Hypothalamus (tissue), 51 donors: ENCODE measurements at regions not wholly inside any gene's neighbourhood (a gene's known extent, or its start where the extent isn't known, plus 50 kb on each side); places are given as distances from the start of the nearest gene placed in this dataset.
"Not testable (repeated sequence)": the region's sequence is repeated elsewhere in the genome, so short reads cannot be mapped to it uniquely, and the experiment has no call there.

Experiments used
- DNase-seq, 51 donors: peaks; one replicate each; lab custom pipeline; 2025; lab: John Stamatoyannopoulos, UW

DNA sequence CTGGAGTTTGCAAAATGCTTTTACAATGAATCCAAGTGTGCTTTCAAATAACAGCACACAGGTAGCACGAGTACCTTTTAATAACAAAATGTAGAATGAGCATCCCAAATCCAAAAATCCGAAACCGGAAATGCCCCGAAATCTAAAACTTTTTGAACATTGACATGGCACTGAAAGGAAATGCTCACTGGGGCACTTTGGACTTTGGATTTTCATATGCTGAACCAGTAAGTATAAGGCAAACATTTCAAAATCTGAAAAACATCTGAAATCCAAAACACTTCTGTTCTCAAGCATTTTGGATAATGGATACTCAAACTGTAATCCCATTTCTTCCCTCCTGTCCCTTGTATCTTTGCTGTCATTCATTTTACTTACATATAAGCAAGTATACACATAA lies 50.1 kb downstream of the GCNT4 start:
- DNase-seq, result no peak

DNA sequence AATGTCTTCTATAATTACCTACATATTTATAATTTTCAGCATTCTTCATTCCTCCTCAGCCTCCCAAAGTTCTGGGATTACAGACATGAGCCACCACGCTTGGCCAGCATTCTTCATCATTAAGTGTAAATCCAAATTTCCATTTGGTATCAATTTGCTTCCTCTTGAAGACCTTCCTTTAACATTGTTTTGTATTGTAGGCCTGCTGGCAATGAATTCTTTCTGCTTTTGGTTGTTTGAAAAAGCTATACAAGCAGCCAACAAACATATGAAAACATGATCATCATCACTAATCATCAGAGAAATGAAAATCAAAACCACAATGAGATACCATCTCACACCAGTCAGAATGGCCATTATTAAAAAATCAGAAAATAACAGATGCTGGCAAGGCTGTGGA lies 56.4 kb downstream of the GCNT4 start:
- DNase-seq, result no peak

DNA sequence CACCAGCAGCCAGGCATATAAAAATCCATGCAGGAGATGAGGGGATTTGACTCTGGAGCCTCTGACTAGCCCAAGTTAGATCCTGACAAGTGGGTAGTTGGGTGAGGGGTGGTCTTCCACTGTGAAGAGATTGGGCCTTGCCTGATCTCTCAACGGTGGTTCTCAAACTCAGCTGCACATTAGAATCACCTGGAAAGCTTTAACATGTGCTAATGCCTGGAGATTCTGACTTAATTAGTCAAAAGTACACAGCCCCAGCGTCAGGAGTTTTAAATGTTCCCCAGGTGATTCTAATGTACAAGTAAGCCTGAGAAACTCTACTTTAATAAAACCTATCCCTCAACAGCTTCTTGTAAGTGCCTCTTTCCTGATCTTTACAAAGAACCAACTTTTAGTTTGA lies 57.5 kb downstream of the GCNT4 start:
- DNase-seq, result no peak

DNA sequence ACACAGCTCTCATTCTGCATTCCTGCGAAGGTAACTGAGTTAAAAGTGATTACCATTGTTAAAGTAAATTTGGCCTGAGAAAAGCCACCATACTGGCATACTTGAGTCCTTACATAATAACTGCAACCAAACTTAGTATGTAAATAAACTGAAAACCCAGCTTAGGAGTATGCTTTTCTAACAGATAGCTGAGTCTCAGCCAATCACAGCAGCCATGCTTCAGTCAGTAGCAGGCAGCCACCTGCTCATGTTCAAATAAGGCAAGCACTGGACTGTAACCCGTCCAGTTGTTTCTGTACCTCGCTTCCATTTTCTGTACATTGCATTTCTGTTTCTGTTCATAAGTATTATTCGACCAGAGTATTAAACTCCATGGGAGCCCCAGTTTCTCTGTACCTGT lies 58.6 kb downstream of the GCNT4 start:
- no peak for DNase-seq

DNA sequence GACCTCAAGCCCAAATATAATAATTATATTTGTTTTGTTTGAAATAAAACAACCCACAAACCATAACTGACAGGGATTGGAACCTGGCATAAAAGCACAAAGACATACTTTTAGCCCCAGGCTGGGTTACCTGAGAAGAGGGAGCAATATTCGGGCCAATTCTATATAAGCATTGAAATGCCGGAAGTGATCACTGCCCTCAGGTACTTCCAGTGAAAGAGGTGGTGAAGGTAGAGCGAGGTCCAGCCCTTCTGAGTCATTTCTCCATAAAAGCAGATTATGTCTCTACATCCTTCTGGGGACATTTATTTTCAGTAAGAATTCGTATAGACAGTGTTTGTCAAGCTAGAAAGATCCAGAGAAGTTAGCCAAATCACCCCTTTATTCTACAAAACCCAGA lies 59.6 kb downstream of the GCNT4 start:
- no peak for DNase-seq

DNA sequence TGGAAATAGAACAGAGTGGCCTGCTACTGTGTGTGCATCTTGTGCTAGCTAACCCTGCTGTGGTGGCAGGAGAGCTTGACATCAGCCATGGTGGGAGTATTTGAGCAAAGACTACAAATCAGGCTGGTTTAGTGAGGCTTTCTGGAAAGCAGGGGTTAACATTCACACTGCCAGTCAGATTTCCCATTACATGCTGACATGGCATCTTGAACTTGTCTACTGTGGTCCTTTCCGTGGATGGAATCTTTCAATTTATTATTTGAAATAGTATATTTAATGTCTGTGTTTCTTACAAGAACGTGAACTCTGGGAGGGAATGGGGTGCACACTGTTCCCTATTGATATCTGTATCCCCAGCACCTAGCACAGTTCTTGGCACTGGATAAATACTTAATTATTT lies 60.8 kb downstream of the GCNT4 start:
- no peak for DNase-seq

DNA sequence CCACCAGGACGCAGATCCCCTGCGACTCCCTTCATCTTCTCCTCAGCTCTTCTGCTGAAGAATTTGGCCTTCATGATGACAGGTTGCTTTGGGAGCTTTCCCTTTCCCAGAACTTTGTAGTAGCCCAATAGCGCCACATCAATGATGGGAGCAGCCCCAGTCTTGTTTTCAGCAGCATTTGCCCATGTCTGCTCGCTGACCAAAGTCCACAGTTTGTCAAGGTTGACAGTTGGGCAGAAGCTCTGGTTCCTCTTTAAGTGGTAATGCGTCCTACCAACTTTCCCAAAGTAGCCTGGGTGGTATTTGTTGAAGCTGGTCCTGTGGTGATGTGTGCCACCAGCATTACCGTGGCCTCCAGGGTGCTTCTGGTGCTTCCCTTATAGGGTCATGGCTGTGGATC lies 62.2 kb downstream of the GCNT4 start:
- no peak for DNase-seq

DNA sequence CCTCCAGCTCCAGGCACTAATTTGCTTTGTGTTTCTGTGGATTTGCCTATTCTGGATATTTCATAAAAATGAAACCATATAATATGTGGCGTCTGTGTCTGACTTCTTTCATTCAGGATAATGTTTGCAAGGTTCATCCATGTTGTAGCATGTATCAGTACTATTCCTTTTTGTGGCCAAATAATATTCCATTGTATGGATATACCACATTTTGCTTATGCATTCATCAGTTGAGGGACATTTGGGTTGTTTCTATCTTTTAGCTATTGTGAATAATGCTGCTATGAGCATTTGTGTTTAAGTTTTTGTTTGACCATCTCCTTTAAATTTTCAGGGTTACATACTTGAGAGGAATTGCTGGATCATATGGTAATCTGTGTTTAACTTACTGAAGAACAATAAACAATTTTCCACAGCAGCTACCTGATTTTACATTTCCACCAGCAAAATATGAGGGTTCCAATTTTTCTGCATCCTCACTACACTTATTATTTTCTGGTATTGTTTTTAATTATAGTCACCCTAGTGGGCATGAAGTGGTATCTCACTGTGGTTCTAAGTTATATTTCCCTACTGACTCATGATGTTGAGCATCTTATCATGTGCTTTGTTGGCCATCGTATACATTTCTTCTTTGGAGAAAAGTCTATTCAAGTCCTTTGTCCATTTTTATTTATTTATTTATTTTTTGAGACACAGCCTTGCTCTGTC lies 63.9 kb downstream of the GCNT4 start:
- DNase-seq, result no peak

DNA sequence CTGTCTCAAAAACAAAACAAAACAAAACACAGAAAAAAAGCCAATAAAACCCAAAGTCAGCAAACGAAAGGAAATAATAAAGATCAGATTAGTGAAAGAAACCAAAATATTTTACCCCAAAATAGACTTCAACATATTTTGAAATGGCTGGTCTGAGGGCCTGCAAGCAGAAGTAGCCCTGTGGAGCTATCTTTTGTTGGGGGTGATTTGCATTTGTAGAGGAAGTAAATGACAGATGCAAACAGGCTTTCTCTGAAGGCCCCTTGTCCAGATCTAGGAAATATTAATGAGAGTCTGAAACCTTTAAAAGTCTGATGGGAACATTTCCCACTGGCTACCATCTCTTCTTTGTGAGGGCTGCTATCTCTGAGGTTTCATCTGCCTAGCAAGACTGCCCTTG lies 74.0 kb downstream of the GCNT4 start:
- DNase-seq, result no peak

DNA sequence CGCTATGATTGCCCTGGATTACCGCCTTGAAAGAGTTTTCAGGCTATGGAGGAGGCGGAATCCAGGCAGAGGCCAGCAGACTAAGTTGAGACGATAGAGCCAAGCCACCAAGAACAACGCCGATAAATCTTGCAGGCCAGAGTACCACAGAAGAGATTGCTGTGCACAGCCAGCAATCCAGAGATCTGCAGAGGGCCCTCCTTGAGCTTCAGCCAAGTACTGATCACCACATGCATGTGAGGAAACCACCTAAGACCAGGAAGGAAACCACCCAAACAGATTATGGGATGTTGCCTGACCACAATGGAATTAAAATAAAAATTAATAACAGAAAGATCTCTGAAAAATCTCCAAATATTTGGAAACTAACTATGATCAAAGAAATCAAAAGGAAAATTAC lies 74.9 kb downstream of the GCNT4 start:
- no peak for DNase-seq

DNA sequence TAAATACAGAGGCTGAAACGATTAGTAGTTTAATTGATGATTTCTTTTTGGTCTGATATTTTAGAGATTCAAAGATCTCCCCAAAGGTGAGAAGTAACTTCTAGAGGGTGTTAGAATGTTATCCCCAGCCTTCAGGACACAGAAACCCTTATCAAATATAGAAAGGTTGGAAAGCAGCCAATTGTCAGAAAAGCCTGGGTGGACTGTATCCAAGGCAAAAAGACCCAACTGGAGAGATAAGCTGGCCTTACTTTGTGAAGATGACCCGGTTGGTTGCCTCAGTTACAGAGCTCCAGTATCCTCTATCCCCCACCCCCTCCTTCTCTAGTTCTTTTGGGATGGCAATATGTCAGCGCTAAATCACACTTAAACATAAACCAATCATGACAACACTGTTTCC lies 75.7 kb downstream of the GCNT4 start:
- no peak for DNase-seq

DNA sequence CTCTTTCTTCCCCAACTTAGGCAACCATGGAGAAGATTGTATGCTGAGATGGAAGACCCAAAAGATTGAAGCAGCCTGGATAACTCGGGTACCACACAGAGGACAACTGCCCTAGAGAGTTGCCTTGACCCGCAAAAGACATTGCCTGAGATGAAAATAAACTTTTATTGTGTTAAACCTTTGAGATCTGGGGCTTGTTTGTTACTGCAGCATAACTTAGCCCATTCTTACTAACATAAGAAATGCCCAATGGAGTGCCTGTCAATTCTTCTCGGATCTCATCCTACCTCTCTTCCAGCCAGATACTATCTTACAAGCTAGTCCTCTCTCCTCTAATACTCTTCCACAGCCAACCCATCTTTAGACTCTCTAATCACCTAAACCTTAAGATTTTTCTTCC lies 76.8 kb downstream of the GCNT4 start:
- DNase-seq, result no peak

DNA sequence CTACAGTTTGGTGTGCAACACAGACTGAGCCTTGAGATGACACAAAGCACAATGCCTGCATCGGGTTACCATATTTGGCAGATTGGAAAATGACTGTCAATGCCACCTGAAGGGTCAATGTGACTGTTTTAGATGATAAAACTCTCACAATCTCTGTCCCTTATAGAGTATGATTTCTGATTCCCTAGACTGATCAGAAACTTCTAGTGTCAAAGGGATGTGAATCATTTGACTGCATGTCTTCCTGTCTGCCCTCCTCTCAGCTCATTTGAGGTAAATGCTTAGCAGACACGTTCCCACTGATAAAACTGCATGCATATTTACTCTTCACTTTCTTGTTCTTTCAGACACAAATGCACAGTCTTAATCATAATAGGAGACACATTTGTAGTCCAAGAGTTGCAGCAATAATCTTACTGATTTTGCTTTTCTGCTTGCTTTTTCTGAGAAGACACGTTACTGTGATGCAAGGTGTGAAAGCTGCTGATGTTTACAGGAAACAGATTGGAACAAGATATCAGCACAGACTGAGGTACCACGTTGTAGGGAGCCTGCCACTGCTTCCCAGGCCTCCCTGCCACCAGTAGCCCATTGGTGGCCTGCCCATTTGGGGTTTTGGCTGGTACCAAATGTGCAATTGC lies 77.8 kb downstream of the GCNT4 start:
- no peak for DNase-seq

DNA sequence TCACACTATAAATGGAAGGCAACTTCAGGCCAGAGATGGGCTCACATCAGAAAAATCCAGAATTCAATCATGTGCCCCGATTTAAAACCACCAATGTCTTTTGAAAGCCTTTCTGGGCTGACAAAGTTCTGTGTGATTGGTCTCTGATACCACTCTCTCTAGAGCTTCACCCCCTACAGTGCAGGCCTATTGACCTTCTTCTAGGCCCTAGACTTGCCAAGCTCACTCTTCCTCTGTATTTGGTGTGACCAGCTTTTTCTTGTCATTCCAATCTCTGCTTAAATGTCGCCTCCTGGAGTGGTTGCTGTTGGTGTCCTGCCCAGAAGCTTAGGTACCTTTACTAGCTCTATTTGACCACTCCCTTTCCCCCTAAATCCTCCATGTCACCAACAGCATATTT lies 78.7 kb downstream of the GCNT4 start:
- no peak for DNase-seq

DNA sequence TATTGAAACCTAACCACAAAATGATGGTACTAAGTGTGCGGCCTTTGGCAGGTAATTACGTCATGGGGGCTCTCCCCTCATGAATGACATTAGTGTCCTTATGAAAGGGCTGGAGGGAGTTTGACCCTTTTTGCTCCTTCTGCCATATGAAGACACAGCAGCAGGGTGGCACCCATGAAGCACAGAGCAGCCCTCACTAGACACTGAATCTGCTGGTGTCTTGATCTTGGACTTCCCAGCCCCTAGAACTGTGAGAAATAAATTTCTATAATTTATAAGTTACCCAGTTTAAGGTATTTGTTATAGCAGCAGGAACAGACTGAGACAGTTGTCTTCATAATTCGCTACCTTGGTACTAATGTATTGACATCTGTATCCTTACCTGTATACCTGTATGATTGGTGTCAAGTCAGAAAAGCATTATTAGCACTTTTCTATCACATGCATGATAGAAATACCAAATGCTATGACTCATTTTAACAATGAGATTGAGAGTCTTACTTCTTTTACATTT lies 80.4 kb downstream of the GCNT4 start:
- no peak for DNase-seq

DNA sequence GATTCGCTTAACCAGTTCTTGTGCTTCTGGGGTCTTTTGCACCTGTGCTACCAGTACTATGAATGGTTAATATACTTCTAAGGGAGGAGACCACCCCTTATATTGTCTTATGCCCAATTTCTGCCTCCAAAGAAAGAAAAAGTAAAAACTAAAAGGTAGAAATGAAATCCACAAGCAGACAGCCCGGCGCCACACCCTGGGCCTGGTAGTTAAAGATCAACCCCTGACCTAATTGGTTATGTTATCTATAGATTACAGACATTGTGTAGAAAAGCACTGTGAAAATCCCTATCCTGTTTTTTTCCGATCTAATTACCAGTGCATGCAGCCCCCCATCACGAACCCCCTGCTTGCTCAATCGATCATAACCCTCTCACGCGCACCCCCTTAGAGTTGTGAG lies 81.5 kb downstream of the GCNT4 start:
- not testable (repeated sequence) for DNase-seq

DNA sequence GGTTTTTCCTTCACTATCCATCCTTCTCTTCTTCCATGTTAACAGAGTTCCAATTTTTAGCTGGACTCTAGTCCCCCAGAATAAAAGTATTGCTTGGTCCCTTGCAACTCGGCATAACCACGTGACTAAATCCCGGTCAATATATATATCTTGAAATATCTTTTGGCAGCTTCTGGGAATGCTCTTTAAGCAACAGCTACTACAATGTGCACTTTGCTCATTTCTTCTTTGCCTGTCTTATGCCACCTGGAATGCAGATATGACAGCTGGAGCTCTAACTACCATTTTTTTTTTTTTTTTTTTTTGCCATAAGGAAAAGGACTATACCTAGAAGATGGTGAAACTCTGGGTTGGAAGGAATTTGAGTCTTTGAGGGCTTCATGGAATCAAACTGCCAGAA lies 82.6 kb downstream of the GCNT4 start:
- no peak for DNase-seq

DNA sequence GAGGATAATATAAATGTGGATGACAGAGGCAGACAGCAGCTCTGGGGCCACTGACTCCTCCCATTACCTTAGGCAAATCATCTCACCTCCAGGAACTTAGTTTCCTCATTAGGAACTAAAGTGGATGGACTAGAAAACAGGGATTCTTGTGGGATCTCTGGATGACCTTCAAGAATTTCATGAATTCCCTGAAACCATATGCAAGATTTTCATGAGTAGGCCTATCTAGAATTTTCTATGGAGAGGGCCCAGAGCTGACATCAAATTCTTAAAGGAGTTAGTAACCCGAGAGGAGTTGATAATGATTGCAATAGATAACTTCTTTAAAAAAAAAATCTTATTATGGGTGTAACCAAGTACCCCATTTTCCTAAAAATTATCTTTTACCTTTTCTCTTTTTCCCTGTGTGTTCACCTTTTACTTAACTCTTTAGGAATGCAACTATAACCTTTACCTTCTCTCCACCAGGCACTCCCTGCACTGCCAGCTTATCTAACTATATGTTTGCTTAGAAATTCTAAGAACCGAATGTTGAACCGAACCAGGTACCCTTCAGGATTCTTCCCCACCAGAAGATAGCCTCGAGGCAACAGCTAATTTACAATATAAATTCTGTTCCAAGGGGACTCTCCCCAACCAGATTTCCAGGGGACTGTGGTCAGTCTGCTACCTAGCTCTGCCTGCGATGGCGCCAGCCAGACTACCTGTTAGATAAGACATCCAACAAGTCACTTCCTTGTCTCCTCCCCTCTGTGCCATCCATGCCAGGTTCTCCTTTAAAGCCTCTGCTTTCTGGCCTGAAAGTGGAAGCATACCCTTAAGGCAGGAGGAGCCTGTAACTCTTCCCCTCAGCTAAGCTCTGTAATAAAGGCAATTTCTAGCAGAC lies 86.0 kb downstream of the GCNT4 start:
- DNase-seq, result no peak

DNA sequence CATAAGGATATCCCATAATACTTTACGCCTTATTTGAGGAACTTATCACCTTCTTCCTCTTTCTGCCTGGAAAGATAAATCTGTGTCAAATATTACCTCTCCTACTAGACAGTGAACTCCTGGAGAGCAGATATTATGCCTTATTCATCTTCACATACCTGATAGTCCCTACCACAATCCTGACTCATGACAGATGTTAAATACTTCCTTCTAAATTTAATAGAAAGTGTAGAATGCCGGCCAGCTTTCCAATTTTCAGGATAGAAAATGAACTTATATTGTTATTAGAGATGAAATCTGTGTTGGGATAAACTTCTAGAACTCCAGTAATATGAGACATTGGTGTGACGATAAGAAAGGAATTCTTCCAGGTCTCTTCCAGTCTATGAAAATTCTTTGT lies 89.0 kb downstream of the GCNT4 start:
- no peak for DNase-seq

DNA sequence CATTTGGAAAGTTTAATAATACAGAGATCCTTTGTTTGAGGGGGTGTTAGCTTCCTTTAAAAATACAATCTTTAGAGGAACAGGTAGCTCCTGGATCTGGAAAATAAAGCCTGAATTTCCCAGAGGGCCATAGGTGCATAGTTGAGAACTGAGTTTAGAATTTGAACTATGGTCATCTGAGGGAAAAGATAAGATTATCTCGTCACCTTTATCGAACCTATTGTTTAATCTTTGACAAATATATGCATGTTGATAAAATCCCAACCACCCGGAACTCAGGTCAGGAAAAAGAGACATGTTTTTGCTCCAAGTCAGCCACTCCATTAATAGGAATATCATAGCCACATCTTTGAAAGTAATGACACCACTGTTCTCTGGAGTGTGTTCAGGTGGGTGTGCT lies 91.7 kb upstream of the FAM169A start:
- no peak for DNase-seq

DNA sequence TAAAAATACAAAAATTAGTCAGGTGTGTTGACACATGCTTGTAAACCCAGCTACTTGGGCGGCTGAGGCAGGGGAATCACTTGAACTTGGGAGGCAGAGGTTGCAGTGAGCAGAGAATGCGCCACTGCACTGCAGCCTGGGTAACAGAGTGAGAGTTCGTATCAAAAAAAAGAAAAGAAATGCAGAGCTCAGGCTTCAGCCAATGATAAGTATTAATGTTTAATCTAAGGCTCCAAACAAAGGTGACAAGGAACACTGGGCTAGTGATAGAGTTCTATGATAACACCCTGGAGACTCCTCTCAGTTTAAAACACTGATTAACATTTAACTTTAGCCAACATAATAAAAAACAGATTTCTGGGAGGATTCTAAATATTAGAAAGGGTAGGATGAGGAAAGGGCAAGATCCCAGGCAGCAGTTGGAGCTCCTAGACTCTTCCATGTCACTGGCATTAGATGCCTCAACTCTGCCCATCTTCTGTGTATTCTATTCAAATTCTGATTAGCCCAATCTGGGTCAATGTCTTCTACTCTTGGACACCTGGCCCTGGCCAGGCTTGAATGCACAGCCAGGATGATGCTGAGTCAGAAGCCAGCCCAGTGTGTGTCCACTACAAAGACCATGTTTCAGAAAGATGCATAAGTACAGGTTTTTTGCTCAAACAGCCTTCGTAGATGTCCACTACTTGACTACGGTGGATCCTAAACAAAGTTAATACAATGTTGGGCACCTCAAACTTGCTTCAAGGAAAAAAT lies 91.0 kb upstream of the FAM169A start:
- DNase-seq, result no peak
